NCI-H748 (cell line): ENCODE measurements at regions not wholly inside any gene's neighbourhood (a gene's known extent, or its start where the extent isn't known, plus 50 kb on each side); places are given as distances from the start of the nearest gene placed in this dataset.
"Not testable (repeated sequence)": the region's sequence is repeated elsewhere in the genome, so short reads cannot be mapped to it uniquely, and the experiment has no call there.

Source experiments
- DNase-seq: peaks from one replicate; lab custom pipeline; 2025; ENCODE audit not compliant: unreplicated experiment; lab: John Stamatoyannopoulos, UW

DNA sequence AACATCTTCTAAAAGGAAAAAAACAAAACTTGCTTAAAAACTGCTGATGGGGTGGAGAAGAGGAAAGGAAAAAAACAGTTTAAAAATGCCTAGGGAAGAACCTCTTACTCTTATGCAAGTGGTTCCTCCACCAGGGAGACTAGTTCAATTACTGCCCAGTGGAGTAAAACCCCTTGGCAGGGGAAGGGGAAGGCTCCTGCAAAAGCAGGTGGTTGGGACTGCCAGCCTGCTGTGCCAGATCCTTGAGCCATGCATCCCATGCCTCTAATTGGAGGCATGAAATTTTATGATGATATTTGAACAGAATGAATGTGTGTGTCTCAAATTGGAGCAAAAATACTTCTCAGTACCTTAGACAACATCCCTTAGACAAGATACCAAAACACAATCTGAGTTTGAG, 118.8 kb downstream of the FSCB start:
- DNase-seq: peak; percentile 51

- DNase-seq: no peak
Observed at GRCh38 chr14:44385906-44386305, 121.2 kb downstream of the FSCB start.

- DNase-seq: not testable (repeated sequence)
Observed at GRCh38 chr14:44385296-44385695, 121.8 kb downstream of the FSCB start.

GRCh38 chr14:44384601-44385293, 122.3 kb downstream of the FSCB start:
- DNase-seq: not testable (repeated sequence)

- DNase-seq: no peak
Observed at GRCh38 chr14:44384093-44384492, 123.0 kb downstream of the FSCB start.

GRCh38 chr14:44383636-44384035, 123.4 kb downstream of the FSCB start:
- DNase-seq: no peak

- no peak for DNase-seq
Observed at GRCh38 chr14:44379292-44379977, 127.6 kb downstream of the FSCB start.

GRCh38 chr14:44374906-44375305, 132.2 kb downstream of the FSCB start:
- DNase-seq: no peak

GRCh38 chr14:44372807-44373489, 134.1 kb downstream of the FSCB start:
- no peak for DNase-seq

- DNase-seq: no peak
Observed at GRCh38 chr14:44372231-44372630, 134.9 kb downstream of the FSCB start.

- peak; percentile 4 for DNase-seq
Observed at GRCh38 chr14:44370727-44371126, 136.4 kb downstream of the FSCB start.

DNA sequence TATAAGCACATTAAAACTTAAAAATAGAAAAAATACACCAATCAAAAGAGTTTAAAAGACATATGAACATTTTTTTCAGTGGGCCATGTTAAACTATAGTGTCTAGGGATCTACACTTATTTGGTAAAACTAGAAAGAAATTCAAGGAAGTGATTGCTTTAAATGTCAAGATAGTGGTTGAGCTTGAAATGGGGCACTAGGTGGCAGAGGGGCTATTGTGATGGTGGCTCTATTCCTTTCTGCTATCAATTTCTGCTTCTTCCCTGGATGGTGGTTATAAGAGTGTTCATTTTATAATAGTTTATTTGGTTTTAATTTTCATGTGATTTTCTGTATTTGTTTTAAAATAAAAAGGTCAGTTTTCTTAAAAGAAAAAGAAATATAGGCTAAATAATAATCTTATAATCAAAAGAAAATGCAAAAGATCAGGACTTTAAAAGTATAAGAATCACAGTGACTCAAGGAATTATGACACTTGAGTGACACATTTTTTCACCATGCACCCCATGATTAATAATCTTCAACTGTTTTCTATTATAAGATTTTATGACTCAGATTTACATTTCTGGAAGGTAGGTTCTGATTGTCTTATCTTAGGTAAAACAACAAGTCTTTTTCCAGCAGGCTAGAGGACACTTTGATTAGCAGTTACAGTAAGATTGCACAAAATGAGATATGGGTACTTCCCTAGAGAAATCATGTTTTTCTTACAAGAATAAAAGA, 137.5 kb downstream of the FSCB start:
- DNase-seq: peak; percentile 49

DNA sequence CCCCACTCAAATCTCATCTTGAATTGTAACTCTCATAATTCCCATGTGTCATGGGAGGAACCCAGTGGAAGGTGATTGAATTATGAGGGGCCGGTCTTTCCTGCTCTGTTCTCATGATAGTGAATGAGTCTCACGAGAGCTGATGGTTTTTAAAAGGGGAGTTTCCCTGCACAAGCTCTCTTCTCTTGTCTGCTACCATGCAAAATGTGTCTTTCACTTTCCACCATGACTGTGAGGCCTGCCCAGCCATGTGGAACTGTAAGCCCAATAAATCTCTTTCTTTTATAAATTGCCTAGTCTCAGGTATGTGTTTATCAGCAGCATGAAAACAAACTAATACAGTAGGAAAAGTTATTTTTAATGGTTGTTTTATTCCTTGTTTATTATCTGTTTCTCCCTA, 146.0 kb downstream of the FSCB start:
- no peak for DNase-seq

DNA sequence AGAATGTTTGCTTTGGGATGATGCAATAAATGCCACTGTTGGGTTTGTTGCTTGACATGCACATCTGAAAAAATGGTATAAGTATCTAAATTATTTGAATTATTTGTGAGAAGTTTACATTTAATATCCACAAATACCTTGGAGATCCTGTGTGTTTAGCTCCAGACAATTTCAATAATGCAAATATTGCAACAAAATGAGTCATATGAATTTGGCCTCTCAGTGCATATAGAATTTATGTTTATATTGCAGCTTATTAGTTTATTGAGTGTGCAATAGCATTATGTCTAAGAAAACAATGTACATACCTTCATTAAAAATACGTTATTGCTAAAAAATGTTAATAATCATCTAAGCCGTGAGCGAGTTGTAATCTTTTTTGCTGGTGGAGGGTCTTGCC, 153.3 kb downstream of the FSCB start:
- DNase-seq: no peak

DNA sequence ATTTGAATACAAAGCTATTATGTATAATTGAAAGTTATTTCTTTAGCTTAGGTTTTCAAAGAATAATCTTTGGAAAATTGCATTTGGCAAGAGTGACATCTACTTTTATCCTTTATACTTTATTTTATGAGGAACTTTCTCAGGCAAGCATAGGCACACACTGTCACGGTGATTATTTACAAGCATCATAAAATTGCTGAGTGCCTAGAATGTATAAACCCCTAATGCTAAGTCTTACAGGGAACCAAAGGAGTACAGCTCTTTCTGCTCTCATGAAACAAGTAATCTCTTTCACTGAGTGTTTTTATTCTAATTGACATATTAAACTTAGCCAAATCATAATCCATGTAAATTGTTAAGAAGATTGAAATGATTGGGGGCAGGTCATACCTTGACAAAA, 154.9 kb downstream of the FSCB start:
- no peak for DNase-seq

DNA sequence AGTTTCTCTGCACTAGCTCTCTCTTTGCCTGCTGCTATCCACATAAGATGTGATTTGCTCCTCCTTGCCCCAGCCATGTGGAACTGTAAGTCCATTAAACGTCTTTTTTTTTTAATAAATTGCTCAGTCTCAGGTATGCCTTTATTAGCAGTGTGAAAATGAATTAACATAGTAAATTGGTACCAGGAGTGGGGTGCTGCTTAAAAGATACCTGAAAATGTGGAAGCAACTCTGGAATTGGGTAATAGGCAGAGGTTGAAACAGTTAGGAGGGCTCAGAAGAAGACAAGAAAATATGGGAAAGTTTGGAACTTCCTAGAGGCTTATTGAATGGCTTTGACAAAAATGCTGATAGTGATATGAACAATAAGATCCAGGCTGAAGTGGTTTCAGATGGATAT, 159.8 kb downstream of the FSCB start:
- DNase-seq: no peak

DNA sequence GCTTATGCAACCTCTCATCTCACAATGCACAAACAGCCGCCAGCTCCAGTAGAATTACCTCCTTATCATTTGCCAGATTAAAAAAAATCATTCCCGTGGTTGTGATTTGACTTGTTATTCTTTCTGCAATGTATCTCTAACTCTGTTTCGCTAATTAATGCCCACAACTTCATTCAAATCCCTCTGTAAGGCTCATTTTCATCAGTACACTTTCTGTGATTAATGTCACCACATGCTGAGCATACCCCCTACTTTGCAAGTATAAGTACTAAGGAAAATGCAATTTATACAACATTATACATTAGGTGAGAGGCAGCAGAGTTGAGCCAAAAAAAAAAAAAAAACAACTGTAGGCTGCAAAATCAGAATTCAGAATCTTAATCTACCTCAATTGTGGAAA, 166.0 kb downstream of the FSCB start:
- DNase-seq: peak; percentile 16

DNA sequence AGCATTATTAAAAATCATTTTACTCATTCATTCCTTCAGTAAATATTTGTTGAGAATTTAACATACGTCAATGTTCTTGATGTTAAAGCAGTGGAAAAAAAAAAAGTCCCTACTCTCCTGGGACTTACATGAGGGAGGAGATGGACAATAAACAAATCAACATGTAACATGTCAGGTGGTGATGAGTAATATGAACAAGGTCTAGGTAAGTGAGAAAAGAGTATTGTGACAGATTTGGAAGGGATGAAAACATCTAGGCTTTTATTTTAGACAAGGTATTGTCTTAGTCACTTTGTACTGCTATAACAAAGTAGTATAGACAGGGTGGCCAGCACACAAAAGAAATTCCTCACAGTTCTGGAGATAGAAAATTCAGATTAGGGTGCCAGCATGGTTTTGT, 167.2 kb downstream of the FSCB start:
- no peak for DNase-seq

- no peak for DNase-seq
Observed at GRCh38 chr14:44339231-44339630, 167.9 kb downstream of the FSCB start.

GRCh38 chr14:44317441-44317746, 189.7 kb downstream of the FSCB start:
- no peak for DNase-seq

GRCh38 chr14:44316647-44317440, 190.2 kb downstream of the FSCB start:
- DNase-seq: peak; percentile 67
